Neutrophil (primary cell): ENCODE measurements at regions not wholly inside any gene's neighbourhood (a gene's known extent, or its start where the extent isn't known, plus 50 kb on each side); places are given as distances from the start of the nearest gene placed in this dataset.
"Not testable (repeated sequence)": the region's sequence is repeated elsewhere in the genome, so short reads cannot be mapped to it uniquely, and the experiment has no call there.

Experiments used
- H3K27ac ChIP-seq: fragments of 200-600 bp; sonication (generic); 2 replicates; pipeline ENCODE4 v1.5.1; 2016; ENCODE audit warnings: mild to moderate bottlenecking, moderate library complexity
- H3K27me3 ChIP-seq: fragments of 200-600 bp; sonication (generic); 2 replicates; pipeline ENCODE4 v1.6.0; 2016; ENCODE audit warnings: mild to moderate bottlenecking
- H3K36me3 ChIP-seq: fragments of 200-600 bp; sonication (generic); 2 replicates; pipeline ENCODE4 v1.5.1; 2017
- H3K4me1 ChIP-seq, 2 experiments: fragments of 200-600 bp in 1 of 2; sonication (generic) in 1 of 2; 1 replicate in 1 of 2; 2 replicates in 1 of 2; pipeline versions ENCODE4 v1.5.1 to v1.6.1; 2013 to 2016; ENCODE audit warnings: low read depth in 1 of 2, low read length in 1 of 2, mild to moderate bottlenecking in 1 of 2, moderate library complexity in 1 of 2; ENCODE audit not compliant: control insufficient read depth in 1 of 2, insufficient read depth in 1 of 2
- H3K4me3 ChIP-seq, 2 experiments: fragments of 200-600 bp in 1 of 2; sonication (generic) in 1 of 2; 1 replicate in 1 of 2; 2 replicates in 1 of 2; pipeline ENCODE4 v1.5.1; 2013 to 2016; ENCODE audit warnings: low read depth in 1 of 2, low read length in 1 of 2, mild to moderate bottlenecking in 1 of 2, moderate library complexity in 1 of 2
- H3K9me3 ChIP-seq: fragments of 200-600 bp; sonication (generic); 2 replicates; pipeline ENCODE4 v1.5.1; 2016
- CTCF ChIP-seq: fragments of 200-600 bp; sonication (generic); IDR thresholded peaks from 2 replicates; pipeline ENCODE4 v1.5.1; 2016; ENCODE audit warnings: antibody characterized with exemption

- no peaks in the 10 kb centered on the region for H3K27me3 ChIP-seq
- no peak overlapping the region for H3K27ac ChIP-seq
- H3K4me1 ChIP-seq: no peaks in the 10 kb centered on the region
- no peak overlapping the region for H3K4me3 ChIP-seq
- no peak for TF ChIP-seq CTCF
- H3K36me3 ChIP-seq: no peaks in the 10 kb centered on the region
- H3K9me3 ChIP-seq: no peaks in the 10 kb centered on the region
These were observed 762.9 kb upstream of the AMELY start for GRCh38 chrY:7674465-7674864.

DNA sequence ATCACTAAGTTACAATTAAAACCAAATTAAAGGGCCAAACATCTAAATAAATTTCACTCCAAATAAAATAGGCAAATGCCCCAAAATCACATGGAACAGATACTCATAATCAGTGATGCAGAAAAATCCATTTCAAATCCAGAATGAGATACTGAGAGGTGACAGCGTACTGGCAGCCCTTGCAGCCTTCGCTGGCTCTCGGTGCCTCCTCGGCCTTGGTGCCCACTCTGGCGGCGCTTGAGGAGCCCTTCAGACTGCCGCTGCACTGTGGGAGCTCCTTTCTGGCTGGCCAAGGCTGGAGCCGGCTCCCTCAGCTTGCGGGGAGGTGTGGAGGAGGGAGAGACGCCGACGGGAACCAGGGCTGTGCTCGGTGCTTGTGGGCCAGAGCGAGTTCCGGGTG is 761.2 kb upstream of the AMELY start:
- no peaks in the 10 kb centered on the region for H3K27me3 ChIP-seq
- no peak for TF ChIP-seq CTCF

DNA sequence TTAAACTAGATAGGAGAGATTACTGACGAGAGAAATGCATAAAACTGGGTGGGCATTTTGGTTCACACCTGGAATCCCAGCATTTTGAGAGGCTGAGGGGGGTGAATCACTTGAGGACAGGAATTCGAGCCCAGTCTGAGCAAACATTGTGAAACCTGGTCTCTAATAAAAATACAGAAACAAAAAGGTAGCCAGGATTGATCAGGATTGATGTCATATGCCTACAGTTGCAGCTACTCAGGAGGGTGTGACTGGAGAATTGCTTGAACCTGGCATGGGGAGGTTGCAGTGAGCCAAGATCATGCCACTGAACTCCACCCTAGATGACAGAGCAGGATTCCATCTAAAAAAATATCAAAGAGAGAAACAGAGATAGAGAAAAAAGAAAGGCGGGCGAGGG is 751.7 kb upstream of the AMELY start:
- Histone ChIP-seq H3K27me3 (no peaks in the 10 kb centered on the region), H3K36me3 (no peaks in the 10 kb centered on the region), H3K9me3 (no peaks in the 10 kb centered on the region), H3K27ac (no peak overlapping the region), H3K4me3 (no peak overlapping the region), H3K4me1 (no peaks in the 10 kb centered on the region)
- no peak for TF ChIP-seq CTCF

More for the DNA sequence above, 761.2 kb upstream of the AMELY start:
- H3K4me3 ChIP-seq: no peak overlapping the region
- H3K36me3 ChIP-seq: no peaks in the 10 kb centered on the region
- no peaks in the 10 kb centered on the region for H3K9me3 ChIP-seq
- no peak overlapping the region for H3K27ac ChIP-seq
- H3K4me1 ChIP-seq: no peaks in the 10 kb centered on the region

GRCh38 chrY:7659047-7659446 is 747.5 kb upstream of the AMELY start:
- Histone ChIP-seq H3K4me3 (no peak overlapping the region), H3K4me1 (no peaks in the 10 kb centered on the region), H3K36me3 (no peaks in the 10 kb centered on the region), H3K27me3 (no peaks in the 10 kb centered on the region), H3K9me3 (no peaks in the 10 kb centered on the region), H3K27ac (no peak overlapping the region)
- TF ChIP-seq CTCF: no peak

GRCh38 chrY:7656596-7656995 is 745.0 kb upstream of the AMELY start:
- no peak for TF ChIP-seq CTCF
- no peaks in the 10 kb centered on the region for H3K27me3 ChIP-seq
- no peak overlapping the region for H3K27ac ChIP-seq
- H3K4me3 ChIP-seq: no peak overlapping the region
- H3K36me3 ChIP-seq: no peaks in the 10 kb centered on the region
- no peaks in the 10 kb centered on the region for H3K4me1 ChIP-seq
- no peaks in the 10 kb centered on the region for H3K9me3 ChIP-seq

GRCh38 chrY:7654985-7655384 is 743.4 kb upstream of the AMELY start:
- Histone ChIP-seq H3K9me3 (no peaks in the 10 kb centered on the region), H3K27ac (no peak overlapping the region), H3K4me1 (no peaks in the 10 kb centered on the region), H3K4me3 (no peak overlapping the region), H3K36me3 (no peaks in the 10 kb centered on the region), H3K27me3 (no peaks in the 10 kb centered on the region)
- TF ChIP-seq CTCF: no peak

DNA sequence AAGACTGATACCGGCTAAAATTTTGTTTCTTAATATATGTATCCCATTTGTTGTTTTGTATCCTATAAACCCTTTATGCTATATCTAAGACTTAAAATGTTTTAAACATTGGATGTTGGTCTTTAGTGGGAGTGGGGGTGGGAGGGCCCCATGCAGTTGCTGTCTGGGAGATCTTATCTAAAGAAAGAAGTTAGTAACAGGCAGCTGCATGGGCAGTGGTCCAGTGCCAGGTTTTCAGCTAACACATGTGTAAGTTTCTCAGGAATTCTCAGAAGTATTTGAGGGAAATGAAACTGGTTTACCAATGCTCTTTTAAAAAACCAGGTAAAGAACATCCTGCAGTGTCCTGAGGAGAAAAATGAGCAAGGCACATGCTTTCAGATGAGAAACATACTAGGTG is 738.3 kb upstream of the AMELY start:
- H3K27ac ChIP-seq, H3K36me3 ChIP-seq, H3K4me3 ChIP-seq, H3K27me3 ChIP-seq, H3K4me1 ChIP-seq, H3K9me3 ChIP-seq: not testable (repeated sequence)
